ENCODE measurements at regions not wholly inside any gene's neighbourhood (a gene's known extent, or its start where the extent isn't known, plus 50 kb on each side); places are given as distances from the start of the nearest gene placed in this dataset.
"Not testable (repeated sequence)": the region's sequence is repeated elsewhere in the genome, so short reads cannot be mapped to it uniquely, and the experiment has no call there.

DNA sequence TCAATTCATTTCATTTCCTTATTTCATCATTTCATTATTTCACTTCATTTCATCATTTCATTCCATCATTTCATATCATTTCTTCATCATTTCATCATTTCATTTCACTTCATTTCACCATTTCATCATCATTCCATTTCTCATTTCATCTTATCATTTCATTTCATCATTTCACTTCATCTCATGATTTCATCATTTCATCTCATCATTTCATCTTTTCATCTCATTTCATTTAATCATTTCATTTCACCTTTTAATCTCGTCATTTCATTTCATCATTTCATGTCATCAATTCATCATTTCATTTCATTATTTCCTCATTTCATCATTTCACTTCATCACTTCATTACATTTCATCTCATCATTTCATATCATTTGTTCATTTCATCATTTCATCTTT lies 177.4 kb downstream of the ZNF92 start:
- H3K23ac ChIP-seq (ENCODE audit: insufficient read length); CTCF ChIA-PET (ENCODE audit: partially characterized antibody); H2BK12ac ChIP-seq (ENCODE audit: low read depth, low read length); H4K8ac ChIP-seq (ENCODE audit: extremely low read depth, insufficient read depth, low read length); H3K4me2 ChIP-seq (ENCODE audit: insufficient read depth in 1 of 2, low read depth in 2 of 2, low read length in 2 of 2); H4K20me1 ChIP-seq (replicated peaks in 1 of 2; ENCODE audit: control insufficient read depth in 1 of 2, insufficient read depth in 2 of 2, low read length in 2 of 2); H2BK120ac ChIP-seq (replicated peaks; ENCODE audit: low read depth, low read length); H2BK15ac ChIP-seq (ENCODE audit: low read length); H4K5ac ChIP-seq (ENCODE audit: insufficient read length, low read depth, low read length); H3K27me3 ChIP-seq (replicated peaks in 1 of 4; ENCODE audit: control insufficient read depth in 3 of 4, extremely low read depth in 1 of 4, insufficient read depth in 3 of 4, low read length in 3 of 4); H3K4ac ChIP-seq (replicated peaks; ENCODE audit: insufficient read length, low read depth, low read length); H2BK5ac ChIP-seq (ENCODE audit: low read depth, low read length); FAIRE-seq; H2AK5ac ChIP-seq (ENCODE audit: low read depth, low read length); H3K4me1 ChIP-seq (replicated peaks in 1 of 4; ENCODE audit: control insufficient read depth in 3 of 4, insufficient read depth in 4 of 4, low read length in 3 of 4); H3K4me3 ChIP-seq (ENCODE audit: extremely low read depth in 1 of 4, insufficient read depth in 2 of 4, low read depth in 3 of 4, low read length in 4 of 4); H3K56ac ChIP-seq (replicated peaks; ENCODE audit: insufficient read length, low read depth, low read length); H3K9ac ChIP-seq (replicated peaks in 1 of 4; ENCODE audit: extremely low read depth in 1 of 4, low read depth in 3 of 4, low read length in 3 of 4); H3K14ac ChIP-seq (ENCODE audit: insufficient read length); H2AFZ ChIP-seq (ENCODE audit: low read length); H2BK20ac ChIP-seq (ENCODE audit: low read length); H3K18ac ChIP-seq (ENCODE audit: extremely low read depth, low read length); H3K79me2 ChIP-seq (ENCODE audit: control insufficient read depth in 1 of 2, insufficient read depth in 2 of 2, low read length in 2 of 2); POLR2A ChIA-PET (ENCODE audit: partially characterized antibody); DNase-seq (ENCODE audit: low read depth in 1 of 2, low spot score in 2 of 2); H3K23me2 ChIP-seq (ENCODE audit: low read depth, low read length); H3K79me1 ChIP-seq (ENCODE audit: low read depth, low read length); H3K9me3 ChIP-seq (ENCODE audit: insufficient read depth in 2 of 2, low read depth in 1 of 2, low read length in 1 of 2); H3K27ac ChIP-seq (ENCODE audit: low read depth, low read length); H4K91ac ChIP-seq (replicated peaks; ENCODE audit: insufficient read length, low read length); H3K36me3 ChIP-seq (ENCODE audit: control insufficient read depth in 2 of 4, insufficient read depth in 4 of 4, low read length in 3 of 4): not testable (repeated sequence)
- 92 to 100% methylated on average over 1 of the region's 1 CpG for WGBS, 2 experiments (ENCODE audit: extremely low coverage in 1 of 2, insufficient coverage in 1 of 2, insufficient read length in 1 of 2, insufficient replicate concordance in 2 of 2, low coverage in 1 of 2, low lambda C conversion rate in 2 of 2, missing lambda C conversion rate in 1 of 2)

DNA sequence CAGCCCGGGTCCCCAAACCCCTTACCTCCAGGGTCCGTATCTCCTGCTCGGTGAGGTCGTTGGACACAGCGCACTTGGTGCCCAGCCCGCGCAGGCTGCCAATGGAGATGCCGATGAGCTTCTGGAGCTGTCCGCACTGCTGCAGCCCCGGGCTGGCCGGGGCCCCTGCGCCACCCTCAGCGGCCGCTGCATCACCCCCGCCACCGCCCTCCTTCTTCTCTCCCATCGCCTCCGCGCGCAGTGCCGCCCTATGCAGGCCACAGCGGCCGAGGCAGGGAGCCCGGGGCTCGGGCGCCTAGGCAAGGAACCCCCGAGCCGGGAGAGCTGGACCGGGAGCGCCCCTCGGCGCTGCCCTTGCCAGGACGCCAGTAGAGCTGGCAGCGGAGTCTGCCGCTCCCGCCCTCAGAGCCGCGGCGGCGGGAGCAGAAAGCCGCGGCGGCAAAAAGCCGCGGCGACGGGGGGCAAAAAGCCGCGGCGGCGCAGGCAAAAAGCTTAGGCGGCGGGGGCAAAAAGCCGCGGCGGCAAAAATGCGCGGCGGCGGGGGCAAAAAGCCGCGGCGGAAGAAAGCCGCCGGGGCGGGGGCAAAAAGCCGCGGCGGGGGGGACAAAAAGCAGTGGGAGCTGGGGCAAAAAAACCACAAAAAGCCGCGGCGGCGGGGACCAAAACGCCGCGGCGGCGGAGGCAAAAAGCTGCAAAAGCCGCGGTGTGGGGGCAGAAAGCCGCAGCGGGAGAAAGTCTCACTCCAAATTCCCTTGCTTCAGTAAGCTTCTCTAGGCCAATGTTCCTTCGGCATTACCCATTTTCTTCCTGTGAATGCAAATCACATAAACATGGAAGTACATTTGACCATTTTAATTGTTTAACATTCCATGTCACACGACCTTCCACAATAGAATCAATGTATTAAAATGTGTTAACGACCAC lies 181.2 kb downstream of the ZNF92 start:
- FAIRE-seq; H3K27me3 ChIP-seq (replicated peaks in 1 of 4; ENCODE audit: control insufficient read depth in 3 of 4, extremely low read depth in 1 of 4, insufficient read depth in 3 of 4, low read length in 3 of 4); H3K4ac ChIP-seq (replicated peaks; ENCODE audit: insufficient read length, low read depth, low read length); H3K36me3 ChIP-seq (ENCODE audit: control insufficient read depth in 2 of 4, insufficient read depth in 4 of 4, low read length in 3 of 4); H2AFZ ChIP-seq (ENCODE audit: low read length); H3K4me3 ChIP-seq (ENCODE audit: extremely low read depth in 1 of 4, insufficient read depth in 2 of 4, low read depth in 3 of 4, low read length in 4 of 4); H2BK15ac ChIP-seq (ENCODE audit: low read length); H3K9me3 ChIP-seq (ENCODE audit: insufficient read depth in 2 of 2, low read depth in 1 of 2, low read length in 1 of 2); H3K9ac ChIP-seq (replicated peaks in 1 of 4; ENCODE audit: extremely low read depth in 1 of 4, low read depth in 3 of 4, low read length in 3 of 4); H3K23me2 ChIP-seq (ENCODE audit: low read depth, low read length); H3K79me2 ChIP-seq (ENCODE audit: control insufficient read depth in 1 of 2, insufficient read depth in 2 of 2, low read length in 2 of 2); H3K14ac ChIP-seq (ENCODE audit: insufficient read length); CTCF ChIA-PET (ENCODE audit: partially characterized antibody); H3K4me2 ChIP-seq (ENCODE audit: insufficient read depth in 1 of 2, low read depth in 2 of 2, low read length in 2 of 2); POLR2A ChIA-PET (ENCODE audit: partially characterized antibody); DNase-seq (ENCODE audit: low read depth in 1 of 2, low spot score in 2 of 2); H3K4me1 ChIP-seq (replicated peaks in 1 of 4; ENCODE audit: control insufficient read depth in 3 of 4, insufficient read depth in 4 of 4, low read length in 3 of 4); H4K8ac ChIP-seq (ENCODE audit: extremely low read depth, insufficient read depth, low read length); H2BK12ac ChIP-seq (ENCODE audit: low read depth, low read length); H2BK5ac ChIP-seq (ENCODE audit: low read depth, low read length); H3K79me1 ChIP-seq (ENCODE audit: low read depth, low read length); H4K91ac ChIP-seq (replicated peaks; ENCODE audit: insufficient read length, low read length); H3K27ac ChIP-seq (ENCODE audit: low read depth, low read length); H4K20me1 ChIP-seq (replicated peaks in 1 of 2; ENCODE audit: control insufficient read depth in 1 of 2, insufficient read depth in 2 of 2, low read length in 2 of 2); H2BK120ac ChIP-seq (replicated peaks; ENCODE audit: low read depth, low read length); H3K56ac ChIP-seq (replicated peaks; ENCODE audit: insufficient read length, low read depth, low read length); H3K23ac ChIP-seq (ENCODE audit: insufficient read length); H2AK5ac ChIP-seq (ENCODE audit: low read depth, low read length); H4K5ac ChIP-seq (ENCODE audit: insufficient read length, low read depth, low read length); H3K18ac ChIP-seq (ENCODE audit: extremely low read depth, low read length); H2BK20ac ChIP-seq (ENCODE audit: low read length): not testable (repeated sequence)
- no CpG with 5 or more reads among the region's 85 CpGs for WGBS, 2 experiments (ENCODE audit: extremely low coverage in 1 of 2, insufficient coverage in 1 of 2, insufficient read length in 1 of 2, insufficient replicate concordance in 2 of 2, low coverage in 1 of 2, low lambda C conversion rate in 2 of 2, missing lambda C conversion rate in 1 of 2)

Measured in H1 (cell line).